ENCODE measurements at regions not wholly inside any gene's neighbourhood (a gene's known extent, or its start where the extent isn't known, plus 50 kb on each side); places are given as distances from the start of the nearest gene placed in this dataset.

DNA sequence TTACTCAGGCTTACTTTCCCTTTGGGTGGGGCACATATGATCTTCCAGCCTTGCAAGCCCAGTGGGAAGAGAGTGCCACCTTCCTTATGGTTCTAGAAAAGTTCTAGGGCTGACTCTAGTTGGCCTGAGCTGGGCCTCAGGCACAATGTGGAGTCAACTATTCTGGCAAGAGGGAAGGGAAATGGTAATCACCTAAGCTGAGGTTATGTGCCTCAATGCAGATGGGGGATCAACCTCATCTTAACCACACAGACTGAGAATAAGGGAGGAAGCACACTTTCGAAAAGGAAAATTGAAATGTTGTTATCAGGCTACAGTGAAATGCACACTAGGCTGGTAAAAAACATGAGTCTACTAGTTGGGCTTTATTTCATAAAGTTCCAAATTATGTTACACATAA lies 77.5 kb upstream of the RMST start:
- 70 to 74% methylated on average over 1 of the region's 1 CpG for WGBS, 2 donors
- ATAC-seq: no peak
- intact Hi-C loops (cut with DNase I): no loop called here

DNA sequence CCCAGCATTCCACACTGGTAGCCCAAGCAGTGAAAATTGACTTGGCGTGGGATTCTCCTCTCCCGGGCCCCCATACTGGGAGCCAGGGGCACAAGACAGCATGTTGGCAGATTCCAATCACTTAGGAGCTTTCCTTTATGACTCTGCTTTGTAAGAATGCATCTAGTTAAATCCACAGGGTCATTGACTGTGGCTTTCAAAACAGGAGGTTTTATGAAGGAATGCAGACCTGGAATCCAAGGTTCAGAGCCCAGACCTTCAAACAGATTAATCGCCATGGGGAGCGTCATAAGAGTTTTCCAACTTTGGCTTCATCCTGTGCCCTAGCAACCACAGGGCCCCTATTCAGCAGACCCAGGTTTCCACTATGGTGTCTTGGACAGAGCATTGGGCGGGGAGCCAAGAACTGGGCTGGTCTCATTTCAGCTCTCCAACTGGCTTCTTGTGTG lies 76.4 kb upstream of the RMST start:
- no peak for TF ChIP-seq POLR2A (IDR thresholded peaks at IDR 0.05)
- TF ChIP-seq, protein P1, sequence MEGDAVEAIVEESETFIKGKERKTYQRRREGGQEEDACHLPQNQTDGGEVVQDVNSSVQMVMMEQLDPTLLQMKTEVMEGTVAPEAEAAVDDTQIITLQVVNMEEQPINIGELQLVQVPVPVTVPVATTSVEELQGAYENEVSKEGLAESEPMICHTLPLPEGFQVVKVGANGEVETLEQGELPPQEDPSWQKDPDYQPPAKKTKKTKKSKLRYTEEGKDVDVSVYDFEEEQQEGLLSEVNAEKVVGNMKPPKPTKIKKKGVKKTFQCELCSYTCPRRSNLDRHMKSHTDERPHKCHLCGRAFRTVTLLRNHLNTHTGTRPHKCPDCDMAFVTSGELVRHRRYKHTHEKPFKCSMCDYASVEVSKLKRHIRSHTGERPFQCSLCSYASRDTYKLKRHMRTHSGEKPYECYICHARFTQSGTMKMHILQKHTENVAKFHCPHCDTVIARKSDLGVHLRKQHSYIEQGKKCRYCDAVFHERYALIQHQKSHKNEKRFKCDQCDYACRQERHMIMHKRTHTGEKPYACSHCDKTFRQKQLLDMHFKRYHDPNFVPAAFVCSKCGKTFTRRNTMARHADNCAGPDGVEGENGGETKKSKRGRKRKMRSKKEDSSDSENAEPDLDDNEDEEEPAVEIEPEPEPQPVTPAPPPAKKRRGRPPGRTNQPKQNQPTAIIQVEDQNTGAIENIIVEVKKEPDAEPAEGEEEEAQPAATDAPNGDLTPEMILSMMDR (IDR thresholded peaks at IDR 0.05): no peak
- H3K4me3 ChIP-seq: no peak overlapping the region
- H3K4me1 ChIP-seq: no peaks in the 10 kb centered on the region
- ATAC-seq: no peak
- H3K27me3 ChIP-seq: no peaks in the 10 kb centered on the region
- no peaks in the 10 kb centered on the region for H3K9me3 ChIP-seq
- WGBS, 2 donors: 73 to 74% methylated on average over 5 of the region's 5 CpGs
- peak in 3 of 4 donors; percentile 11 to 16 (median 12) for DNase-seq
- H3K36me3 ChIP-seq (replicated peaks in 1 of 2; ENCODE audit: insufficient read depth in 1 of 2, low read depth in 2 of 2): no peaks in the 10 kb centered on the region
- H3K27ac ChIP-seq: no peak overlapping the region
- intact Hi-C loops (cut with DNase I): no loop called here

More for the DNA sequence above, 77.5 kb upstream of the RMST start:
- TF ChIP-seq, protein P1 (IDR thresholded peaks at IDR 0.05): no peak
- TF ChIP-seq POLR2A (IDR thresholded peaks at IDR 0.05): no peak
- DNase-seq: no peak
- H3K27ac ChIP-seq: no peak overlapping the region
- no peaks in the 10 kb centered on the region for H3K4me1 ChIP-seq
- no peaks in the 10 kb centered on the region for H3K36me3 ChIP-seq (replicated peaks in 1 of 2; ENCODE audit: insufficient read depth in 1 of 2, low read depth in 2 of 2)
- no peaks in the 10 kb centered on the region for H3K9me3 ChIP-seq
- no peak overlapping the region for H3K4me3 ChIP-seq
- no peaks in the 10 kb centered on the region for H3K27me3 ChIP-seq

DNA sequence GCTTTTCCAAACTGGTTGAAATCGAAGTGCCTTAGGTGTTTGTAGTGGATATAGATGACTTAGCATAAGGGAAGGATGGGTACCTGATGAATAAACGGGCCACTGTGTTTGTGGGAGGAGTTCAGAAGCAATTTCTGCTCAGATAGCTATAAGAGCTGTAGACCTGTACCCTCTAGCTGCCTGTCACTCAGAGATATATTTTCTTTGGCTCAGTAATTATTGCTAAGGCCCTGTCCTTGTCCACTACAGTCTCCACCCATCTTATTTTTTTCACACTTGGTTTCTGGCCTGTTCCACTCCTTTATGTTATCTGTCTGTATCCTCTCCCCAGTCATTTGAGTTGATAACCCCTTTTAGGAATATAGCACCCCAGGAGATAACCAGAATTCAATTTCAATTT lies 74.8 kb upstream of the RMST start:
- no peaks in the 10 kb centered on the region for H3K36me3 ChIP-seq (replicated peaks in 1 of 2; ENCODE audit: insufficient read depth in 1 of 2, low read depth in 2 of 2)
- H3K4me1 ChIP-seq: no peaks in the 10 kb centered on the region
- ATAC-seq: no peak
- no peaks in the 10 kb centered on the region for H3K27me3 ChIP-seq
- TF ChIP-seq, protein P1 (IDR thresholded peaks at IDR 0.05): no peak
- no peak for TF ChIP-seq POLR2A (IDR thresholded peaks at IDR 0.05)
- 31 to 40% methylated on average over 2 of the region's 2 CpGs for WGBS, 2 donors
- no peak overlapping the region for H3K27ac ChIP-seq
- H3K9me3 ChIP-seq: no peaks in the 10 kb centered on the region
- intact Hi-C loops (cut with DNase I): no loop called here
- no peak for DNase-seq
- no peak overlapping the region for H3K4me3 ChIP-seq

DNA sequence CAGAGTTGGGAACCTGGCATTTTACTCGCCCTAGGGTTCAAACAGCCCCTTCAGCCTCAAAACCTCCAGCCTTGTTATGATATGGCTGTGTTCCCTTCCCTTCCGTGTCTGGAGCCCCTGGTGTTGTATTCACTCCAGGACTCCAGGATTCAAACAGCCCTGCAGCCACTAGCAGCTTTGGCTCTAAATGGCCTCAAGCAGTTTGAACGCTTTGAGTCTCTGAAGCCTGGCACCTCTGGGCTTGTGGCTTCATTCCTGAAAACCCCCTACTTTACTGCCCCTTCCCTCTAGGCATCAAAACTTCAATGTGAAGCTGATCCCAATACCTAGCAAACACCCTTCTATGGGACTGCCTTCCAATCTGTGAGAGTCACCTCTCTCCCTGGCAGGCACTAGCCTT lies 67.9 kb upstream of the RMST start:
- TF ChIP-seq POLR2A (IDR thresholded peaks at IDR 0.05): no peak
- TF ChIP-seq, protein P1 (IDR thresholded peaks at IDR 0.05): no peak
- ATAC-seq (no peak), DNase-seq (no peak)
- no peak overlapping the region for H3K4me3 ChIP-seq
- no peaks in the 10 kb centered on the region for H3K4me1 ChIP-seq
- H3K27me3 ChIP-seq: no peaks in the 10 kb centered on the region
- no peaks in the 10 kb centered on the region for H3K9me3 ChIP-seq
- intact Hi-C loops (cut with DNase I): no loop called here
- 58% methylated on average over 3 of the region's 3 CpGs for WGBS, 2 donors
- no peaks in the 10 kb centered on the region for H3K36me3 ChIP-seq (replicated peaks in 1 of 2; ENCODE audit: insufficient read depth in 1 of 2, low read depth in 2 of 2)
- no peak overlapping the region for H3K27ac ChIP-seq

DNA sequence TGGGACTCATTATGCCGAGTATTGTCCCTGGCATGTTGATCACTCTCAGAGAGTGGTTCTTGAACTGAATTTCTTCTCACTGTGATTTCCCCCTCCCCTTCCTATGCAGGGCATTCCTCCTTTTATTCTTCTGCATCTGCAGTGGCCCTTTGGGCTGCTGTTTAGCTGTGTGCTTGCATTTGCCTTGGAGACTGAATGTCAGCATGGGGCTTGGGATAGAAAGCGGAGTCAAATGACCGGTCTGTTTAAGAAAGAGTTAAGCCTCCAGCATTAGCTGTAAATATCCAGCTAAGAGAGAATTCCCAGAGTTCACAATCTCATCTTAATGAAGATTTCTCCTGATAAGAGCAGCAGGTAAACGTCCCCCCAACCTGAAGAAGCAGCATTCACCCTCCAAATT lies 65.6 kb upstream of the RMST start:
- WGBS, 2 donors: 34% methylated on average over 4 of the region's 4 CpGs
- intact Hi-C loops (cut with DNase I): no loop called here
- no peak for ATAC-seq
- Histone ChIP-seq H3K9me3 (no peaks in the 10 kb centered on the region), H3K27ac (no peak overlapping the region), H3K36me3 (replicated peaks in 1 of 2; ENCODE audit: insufficient read depth in 1 of 2, low read depth in 2 of 2) (no peaks in the 10 kb centered on the region), H3K4me1 (no peaks in the 10 kb centered on the region), H3K27me3 (no peaks in the 10 kb centered on the region), H3K4me3 (no peak overlapping the region)
- no peak for DNase-seq
- TF ChIP-seq POLR2A (IDR thresholded peaks at IDR 0.05): no peak
- TF ChIP-seq, protein P1 (IDR thresholded peaks at IDR 0.05): no peak

All from body of pancreas (tissue), 4 donors.